ENCODE measurements at regions not wholly inside any gene's neighbourhood (a gene's known extent, or its start where the extent isn't known, plus 50 kb on each side); places are given as distances from the start of the nearest gene placed in this dataset.
A peak's percentile ranks its signal among the peaks of the same experiment; 100 is the strongest.

DNA sequence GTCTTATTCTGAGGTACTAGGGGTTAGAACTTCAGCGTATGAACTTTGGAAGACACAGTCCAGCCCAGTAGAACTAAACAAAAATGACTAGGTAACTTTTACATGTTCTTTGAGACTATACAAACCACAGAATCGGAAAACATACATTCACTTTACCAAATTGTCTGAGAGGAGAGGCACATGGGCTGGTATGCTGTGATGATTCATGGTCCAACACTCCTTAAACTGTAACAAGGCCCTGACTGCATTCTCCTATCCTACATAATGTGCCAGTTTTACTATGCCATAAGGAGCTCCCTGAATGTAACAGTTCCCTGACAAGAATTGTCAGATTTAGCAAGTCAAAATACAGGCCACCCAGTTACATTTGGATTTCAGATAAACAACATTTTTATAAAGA, 640.0 kb downstream of the RAB28 start:
- DNase-seq = no peak

DNA sequence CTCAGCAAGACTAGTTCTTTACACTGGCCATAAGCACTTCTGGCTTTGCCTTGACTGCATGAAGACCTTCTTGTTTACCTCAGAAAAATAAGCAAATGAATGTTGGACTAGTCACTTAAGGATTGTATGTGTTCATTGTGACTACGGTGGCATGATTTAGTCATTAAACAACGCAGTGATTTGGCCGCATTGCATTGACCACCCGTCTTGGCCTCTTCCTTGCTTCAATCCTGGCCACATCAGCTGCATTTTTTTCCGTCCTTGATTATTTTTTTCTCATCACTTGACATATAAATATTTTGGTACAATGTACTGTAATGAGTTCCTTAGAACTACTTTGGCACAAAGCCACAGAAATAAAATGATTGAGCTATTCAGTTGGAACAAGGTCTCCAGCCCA, 656.2 kb downstream of the RAB28 start:
- no peak for DNase-seq

DNA sequence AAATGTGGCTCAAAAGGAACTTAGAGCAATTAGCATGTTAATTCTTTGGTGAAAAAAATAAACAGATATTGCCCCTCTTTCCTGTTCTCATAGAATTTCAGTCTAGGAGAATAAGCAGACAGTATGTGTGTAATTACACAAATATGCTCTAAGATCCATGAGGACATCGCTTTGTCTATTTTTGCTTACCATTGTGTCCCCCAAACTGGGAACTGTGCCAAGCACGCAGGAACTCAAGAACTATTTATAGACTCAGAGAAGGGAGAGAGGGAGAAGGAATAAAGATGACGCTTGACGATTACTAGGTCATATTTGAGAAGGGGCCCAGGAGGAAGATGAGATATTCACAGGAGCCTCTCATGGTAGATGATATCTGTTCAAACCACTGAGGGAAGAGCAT, 692.6 kb downstream of the RAB28 start:
- DNase-seq = no peak

DNA sequence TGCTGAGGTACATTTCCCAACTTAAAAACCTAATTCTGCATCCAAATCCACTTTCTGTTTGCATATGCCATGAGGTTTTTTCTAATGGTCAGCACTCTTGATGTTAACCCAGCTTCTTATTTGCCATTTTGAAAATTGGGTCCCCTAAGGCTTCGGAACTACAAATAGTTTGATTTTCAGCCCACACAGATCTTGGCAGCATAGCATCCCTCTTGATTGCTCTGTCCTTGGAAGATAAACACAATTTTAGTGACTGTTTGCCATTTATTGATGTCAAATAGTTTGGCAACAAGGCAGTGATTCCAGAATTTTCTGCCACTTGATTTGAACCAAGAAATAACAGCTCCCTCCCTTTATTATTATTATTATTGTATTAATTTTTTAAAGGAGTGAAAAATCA, 696.9 kb downstream of the RAB28 start:
- DNase-seq = no peak

DNA sequence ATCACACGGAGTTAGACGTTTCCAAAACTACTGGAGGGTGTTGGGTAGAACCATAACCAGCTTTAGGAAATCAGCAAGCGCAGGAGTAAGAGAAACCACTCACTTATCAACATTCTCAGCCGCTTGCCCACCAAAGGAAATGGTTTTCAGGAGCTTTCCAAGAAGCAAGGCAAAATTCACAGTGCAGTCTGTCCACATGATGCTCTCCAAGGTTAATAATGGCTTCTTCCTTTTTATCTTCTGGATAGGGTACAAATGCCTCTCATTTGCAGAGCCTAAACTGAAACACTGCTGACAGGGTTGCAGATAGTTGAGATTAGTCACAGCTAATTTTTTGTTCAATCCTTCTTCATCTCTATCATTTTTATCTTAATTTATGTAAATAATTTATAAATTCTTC, 705.4 kb downstream of the RAB28 start:
- DNase-seq = no peak

DNA sequence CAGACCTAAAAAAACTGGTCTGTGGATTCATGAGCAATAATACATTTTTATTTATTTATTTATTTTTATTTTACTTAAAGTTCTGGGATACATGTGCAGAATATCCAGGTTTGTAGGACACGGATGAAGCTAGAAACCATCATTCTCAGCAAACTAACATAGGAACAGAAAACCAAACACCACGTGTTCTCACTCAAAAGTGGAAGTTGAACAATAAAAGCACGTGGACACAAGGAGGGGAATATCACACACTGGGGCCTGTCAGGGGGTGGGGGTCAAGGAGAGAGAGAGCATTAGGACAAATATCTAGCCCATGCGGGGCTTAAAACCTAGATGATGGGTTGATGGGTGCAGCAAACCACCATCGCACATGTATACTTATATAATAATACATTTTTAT, 705.9 kb downstream of the RAB28 start:
- no peak for DNase-seq

DNA sequence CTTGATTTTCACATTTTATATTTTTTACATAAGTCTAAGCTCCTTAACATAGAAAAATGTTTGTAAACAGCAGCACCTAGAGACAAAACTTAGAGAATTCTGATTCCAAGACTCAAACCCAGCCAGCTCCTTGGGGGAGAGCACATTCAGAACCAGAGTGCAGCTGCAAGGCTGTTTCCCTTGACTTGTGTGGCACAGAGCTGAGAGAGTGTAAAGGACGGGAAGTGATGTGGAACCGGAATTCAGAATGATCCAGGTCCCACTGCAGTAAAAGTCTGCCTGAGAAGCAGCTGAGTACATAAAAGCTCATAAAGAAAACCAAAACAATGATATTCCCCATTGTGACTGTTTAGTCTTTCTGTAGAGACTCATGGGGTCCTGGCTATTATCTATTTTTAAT, 713.8 kb downstream of the RAB28 start:
- DNase-seq = no peak

DNA sequence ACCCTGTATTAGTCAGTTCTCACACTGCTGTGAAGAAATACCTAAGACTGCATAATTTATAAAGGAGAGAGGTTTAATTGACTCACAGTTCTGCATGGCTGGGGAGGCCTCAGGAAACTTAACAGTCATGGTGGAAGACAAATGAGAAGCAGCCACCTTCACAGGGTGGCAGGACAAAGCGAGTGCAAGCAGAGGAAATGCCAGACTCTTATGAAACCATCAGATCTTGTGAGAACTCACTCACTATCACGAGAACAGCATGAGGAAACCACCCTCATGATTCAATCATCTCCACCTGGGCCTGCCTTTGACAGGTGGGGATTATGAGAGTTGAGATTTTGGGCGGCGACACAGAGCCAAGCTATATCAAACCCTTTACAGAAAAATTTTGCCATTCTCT, 722.4 kb downstream of the RAB28 start:
- no peak for DNase-seq

DNA sequence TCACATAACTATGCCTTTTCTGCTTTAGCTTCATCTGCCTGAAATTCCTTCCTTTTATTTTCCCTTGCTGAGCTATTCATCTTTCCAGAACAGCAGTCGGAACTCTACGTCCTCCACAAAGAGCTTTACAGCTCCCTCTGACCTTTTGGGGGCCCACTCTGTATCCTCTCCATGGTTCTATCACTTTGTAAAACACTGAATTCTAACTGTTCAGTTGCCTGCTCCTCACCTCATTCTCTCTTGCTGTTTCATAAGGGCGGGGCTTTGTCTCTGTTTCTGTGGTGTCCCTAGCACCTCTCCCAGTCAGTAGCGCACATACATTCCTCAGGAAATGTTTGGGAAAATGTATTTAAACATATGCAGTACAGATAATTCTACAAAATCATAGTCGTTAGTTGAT, 737.0 kb downstream of the RAB28 start:
- DNase-seq = no peak

DNA sequence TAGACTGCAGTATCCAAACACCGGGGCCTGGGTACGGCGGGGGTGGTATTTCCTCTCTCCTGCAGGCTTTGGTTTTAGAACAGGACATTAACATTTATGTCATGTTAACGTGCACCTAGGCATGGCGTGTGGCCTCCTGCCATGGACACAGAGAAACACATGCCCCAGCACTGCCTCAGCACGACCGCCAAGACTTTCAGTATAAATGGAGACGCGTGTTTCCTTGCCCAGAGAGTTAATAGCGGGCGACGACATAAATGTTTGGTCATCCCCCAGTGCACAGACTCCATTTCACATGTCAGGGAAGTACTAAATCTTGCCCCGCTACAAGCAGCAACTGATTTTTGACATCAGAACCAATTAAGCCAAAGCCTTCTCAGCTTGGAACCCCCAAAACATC, 737.9 kb downstream of the RAB28 start:
- no peak for DNase-seq

DNA sequence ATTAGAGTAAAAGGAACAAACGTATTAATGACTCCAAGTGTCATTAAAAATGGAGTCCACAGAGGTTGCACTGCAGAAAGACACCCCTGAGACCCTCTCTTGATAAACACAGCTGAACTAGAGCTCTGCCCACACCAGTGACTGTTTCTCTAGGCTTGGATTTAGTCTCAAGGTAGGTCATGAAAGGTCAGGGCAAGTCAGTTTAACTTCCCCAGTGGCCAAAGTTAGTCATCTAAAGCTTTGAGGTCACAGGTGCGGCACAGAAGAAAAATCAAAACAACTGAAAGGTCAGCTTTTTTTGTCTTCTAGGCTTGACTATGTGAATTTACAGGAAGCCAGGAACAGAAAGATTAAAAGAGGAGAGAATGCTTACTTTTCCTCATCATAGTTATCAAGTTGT, 749.6 kb downstream of the RAB28 start:
- no peak for DNase-seq

DNA sequence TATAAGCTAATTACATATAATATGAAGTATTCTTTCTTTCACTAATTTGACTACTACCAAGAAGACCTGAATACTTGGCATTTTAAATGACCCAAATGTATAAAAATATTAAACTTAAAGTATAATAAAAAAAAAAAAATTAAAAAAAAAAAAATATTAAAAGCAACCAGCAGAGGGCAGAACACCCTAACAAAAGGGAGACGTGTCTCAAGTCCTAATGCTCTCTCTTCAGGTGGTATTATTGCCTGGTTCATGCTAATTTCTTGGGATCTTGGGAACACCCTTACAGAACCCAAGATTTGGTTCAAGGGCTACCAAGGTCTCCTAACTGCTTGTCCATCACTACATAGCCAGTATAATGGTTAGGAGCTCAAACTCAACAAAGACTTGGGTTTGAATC, 754.8 kb downstream of the RAB28 start:
- DNase-seq = peak; percentile 49

DNA sequence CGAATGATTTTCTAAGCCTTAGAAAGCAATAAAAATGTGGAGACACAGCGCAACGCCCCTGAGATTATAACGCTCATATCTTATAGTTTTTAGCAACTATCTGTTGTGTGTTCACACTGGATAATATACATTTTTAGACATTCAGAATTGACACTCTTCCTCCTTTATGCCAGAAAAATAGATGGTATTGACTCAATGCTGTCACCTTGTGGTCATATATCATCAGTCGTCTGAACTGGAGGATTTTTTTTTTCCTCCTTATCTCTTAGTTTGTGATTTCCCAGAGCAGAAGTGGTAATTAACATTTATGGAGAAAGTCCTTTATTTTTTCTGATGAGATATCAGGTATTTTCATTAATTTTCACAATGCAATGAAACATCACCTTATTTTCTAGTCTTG, 759.6 kb downstream of the RAB28 start:
- DNase-seq = peak; percentile 62

DNA sequence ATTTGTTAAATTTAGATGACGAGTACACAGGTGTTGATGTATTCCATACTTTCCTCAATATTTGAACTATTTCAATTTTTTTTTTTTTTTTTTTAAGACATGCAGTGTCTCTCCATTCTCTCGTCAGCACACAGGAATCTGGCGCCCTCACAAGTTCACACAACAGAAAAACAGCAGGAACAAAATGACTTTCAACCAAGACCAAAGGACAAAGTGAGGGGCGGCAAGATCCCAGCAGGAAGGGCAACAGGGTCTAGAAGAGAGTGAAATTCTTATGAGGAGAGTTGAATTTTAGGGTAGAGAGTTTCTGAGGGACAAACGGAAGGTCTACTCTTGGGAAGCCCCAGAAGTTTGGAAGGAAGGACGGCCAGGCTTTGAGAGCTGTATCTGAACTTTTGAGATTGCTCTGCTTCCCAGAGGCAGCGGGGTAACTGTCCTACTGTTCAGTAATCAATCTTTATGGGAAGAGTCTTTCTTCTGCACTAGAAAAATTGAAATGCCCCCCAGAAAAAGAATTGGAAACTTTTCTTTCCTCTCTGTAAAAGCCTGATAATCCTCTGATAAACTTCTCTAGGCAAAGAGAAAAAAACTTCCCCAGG, 760.2 kb downstream of the RAB28 start:
- DNase-seq = no peak

DNA sequence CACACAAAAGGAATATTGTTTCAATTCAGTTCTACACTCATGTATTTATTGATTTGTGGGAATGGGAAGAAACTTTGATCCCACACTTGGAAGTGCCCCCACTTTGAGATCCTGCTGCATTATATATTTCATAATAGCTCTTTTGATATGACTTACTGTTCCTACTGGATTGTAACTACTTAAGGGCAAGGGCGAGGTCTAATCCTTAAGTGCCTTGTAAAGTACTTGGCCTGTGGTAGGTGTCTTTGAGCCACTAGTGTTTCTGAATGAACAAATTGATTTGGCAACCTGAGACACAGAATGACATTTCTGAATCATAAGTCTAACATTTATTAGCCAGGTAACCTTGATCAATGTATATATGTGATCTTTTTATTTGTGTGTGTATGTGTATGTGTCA, 767.2 kb downstream of the RAB28 start:
- no peak for DNase-seq

DNA sequence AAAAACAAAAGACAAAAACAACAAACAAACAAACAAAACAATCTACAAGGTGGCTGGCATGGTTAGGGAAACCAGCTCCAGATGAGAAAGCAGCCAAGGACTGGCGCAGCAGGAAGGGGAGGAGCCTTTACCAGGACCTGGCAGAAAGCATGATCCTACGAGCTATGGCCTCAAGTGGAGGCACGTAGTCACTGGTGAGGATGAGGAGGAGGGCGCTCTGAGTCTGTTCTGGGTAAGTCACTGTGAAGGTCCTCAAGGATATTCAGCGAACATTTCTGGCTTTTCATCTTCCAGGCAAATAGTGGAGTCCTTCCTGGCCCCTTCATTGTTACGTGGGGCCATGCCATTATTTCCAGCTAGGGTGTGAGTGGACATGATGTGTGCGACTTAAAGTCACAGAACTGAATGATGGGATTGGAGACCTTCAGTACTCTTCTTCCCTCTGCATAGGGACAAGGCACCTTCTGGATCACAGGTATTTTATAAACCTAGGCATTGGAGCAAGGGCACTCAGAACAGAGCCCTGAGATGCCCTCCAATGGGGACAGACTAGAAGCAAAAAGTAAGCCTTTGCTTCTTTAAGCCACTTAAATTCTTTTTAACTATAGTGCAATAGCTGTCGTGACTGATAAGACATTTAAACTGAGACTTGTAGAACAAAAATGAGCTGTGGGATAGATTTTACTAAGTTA, 771.3 kb downstream of the RAB28 start:
- DNase-seq = no peak

DNA sequence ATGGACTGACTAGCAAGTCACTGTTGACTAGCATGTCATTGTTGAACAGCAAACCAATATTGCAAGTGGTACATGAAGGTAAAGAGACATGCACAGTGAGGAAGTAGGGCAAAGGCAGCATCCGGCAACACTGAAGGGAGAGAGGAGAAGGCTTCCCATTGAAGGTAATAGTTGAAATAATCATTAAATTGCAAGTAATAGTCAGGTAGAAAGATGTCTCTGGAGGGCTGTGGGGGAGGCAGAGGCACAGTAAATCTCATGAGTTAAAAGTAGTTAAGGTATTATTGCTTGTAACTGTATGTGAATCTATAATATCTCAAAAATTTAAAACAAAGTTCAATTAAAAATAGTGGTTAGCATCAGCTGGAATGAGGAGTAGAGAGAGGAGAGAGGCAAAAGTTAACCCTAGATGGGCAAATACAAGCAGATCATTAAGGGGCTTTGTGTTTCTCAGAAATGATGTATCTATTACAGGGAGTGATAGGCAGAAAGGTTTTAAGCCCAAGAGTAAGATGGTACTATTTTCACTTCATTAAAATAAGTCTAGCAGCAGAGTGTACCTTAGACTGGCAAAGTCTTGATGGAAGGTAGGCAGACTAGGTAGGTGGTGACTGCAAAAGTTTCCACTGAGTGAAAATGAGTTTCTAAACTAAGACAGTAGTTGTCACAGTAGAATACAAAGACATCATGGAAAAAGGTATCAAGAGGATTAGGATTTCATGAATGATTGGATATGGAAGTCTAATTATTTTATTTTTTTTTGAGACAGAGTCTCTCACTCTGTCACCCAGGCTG, 776.6 kb downstream of the RAB28 start:
- no peak for DNase-seq

DNA sequence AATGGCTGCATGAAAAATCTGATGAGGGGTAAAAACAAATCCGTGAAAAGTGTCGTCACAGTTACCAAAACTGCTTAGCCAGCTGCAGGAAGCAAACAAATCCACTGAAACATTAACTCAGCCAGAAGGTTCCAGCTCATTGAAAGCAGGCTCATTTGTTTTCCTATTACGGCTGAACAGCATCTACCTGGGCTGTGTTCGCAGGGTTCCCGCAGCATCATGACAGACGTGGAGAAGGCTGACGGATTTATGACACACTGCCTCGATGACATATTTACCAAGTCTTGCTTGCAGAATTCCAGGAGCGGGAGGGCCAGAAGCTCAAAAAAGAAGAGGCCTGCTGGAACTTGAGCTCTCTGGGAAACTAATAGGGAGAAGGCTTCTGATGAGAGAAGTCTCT, 781.1 kb downstream of the RAB28 start:
- DNase-seq = no peak

DNA sequence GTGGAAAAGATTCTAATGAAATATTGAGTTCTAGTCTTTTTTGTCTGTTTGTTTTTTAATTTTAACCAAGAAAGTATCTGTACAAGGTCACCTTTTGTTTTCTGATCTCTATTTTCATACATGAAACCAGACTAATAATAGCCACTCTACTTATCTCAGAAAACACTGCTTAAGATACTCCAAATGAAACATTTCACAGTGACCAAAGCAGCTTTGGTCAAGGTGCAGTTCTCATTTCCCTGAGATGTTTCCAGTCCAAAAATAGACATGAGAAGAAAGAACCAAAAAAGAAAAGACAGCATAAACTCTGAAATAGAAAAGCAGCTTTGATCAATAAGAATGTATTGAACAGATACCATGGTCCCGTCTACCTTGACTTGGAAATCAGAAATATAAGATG, 782.8 kb downstream of the RAB28 start:
- DNase-seq = no peak

DNA sequence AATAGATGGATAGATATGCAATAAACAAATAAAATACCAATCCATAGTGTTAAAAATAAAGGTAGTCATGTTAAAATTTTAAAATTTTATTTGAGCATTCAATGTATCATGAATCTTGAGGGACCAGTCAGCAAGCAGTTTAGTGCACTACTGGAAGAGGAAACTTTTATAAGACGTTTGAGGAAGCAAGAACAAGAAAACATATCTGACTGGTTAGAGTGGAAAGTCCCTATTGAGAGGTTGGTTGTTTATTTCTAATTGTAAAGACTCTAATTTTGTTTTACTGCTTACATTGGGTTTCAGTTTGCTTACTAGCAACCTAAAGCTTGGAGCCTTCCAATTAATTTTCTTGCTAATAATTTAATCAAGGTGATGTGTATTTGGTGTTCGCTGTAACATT, 786.2 kb downstream of the RAB28 start:
- no peak for DNase-seq

DNA sequence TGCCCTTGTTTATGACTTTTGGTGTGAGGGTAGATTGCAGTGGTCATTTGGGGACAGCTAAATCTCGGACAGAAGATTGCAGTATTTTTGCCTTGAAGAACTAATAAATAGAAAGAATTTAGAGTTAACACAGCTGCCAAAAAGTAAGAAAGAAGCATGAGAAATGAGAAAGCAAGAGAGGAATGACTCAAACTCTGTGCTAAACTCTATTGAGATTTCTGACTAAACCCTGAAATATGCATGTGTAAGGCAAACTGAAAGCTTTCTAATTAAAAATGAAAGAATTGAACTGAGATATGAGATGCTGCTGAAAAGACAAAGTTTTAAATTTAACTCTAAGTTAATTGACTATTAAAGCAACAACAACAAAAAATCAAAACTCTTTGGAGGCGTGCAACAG, 791.3 kb downstream of the RAB28 start:
- no peak for DNase-seq

DNA sequence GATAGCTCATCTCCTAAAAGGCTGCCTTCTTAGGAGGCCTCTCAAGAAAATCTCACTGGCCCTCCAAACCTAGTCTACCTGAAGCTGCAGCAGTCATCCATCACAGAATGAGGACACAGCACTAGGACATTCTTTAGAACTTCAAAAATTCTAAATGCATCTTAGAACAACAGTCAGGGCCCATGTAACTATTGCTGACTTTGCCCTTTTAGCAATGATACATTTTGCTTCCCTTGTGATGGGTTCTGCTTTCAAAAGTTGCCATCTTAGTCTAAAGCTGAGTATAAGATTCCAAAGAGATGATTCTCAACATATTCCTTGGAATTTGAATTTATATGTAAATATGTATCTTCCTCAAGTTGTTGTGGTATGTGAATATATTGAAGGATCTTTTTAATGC, 793.0 kb downstream of the RAB28 start:
- no peak for DNase-seq

DNA sequence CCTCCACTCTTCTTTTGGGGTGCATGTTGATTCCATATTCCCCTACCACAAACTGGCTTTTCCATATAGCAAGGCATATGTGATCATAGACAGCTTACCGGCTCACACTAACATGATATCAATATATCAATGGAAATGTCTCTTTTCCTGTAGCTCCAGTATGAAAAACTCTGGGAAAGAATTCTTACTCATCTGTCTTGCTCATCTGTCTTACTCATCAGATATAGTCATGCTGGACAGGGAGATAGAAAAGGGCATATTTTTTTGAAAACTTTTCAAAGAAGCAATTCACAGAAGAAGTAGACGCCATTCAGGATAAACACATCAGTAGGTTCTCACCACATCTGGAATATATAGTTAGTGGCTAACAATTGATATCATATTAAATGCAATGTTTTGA, 794.7 kb downstream of the RAB28 start:
- DNase-seq = no peak

DNA sequence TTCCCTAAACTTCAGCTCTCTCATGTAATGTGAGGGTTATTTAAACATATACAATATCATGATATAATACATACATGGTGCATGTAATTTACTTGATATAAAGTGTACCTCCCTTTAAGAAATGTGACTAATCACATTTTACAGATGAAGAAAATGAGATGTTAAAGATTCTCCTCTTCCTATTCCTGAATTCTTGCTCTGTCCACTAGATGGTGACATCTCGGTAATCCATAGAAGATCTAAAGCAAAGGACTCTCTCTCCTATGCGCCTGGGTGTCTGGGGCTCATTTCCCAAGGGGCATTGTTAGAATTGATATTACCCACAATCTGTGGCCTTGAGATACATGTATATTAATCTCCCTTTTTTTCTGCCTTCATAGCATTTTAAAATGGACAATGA, 804.9 kb downstream of the RAB28 start:
- peak; percentile 1 for DNase-seq

DNA sequence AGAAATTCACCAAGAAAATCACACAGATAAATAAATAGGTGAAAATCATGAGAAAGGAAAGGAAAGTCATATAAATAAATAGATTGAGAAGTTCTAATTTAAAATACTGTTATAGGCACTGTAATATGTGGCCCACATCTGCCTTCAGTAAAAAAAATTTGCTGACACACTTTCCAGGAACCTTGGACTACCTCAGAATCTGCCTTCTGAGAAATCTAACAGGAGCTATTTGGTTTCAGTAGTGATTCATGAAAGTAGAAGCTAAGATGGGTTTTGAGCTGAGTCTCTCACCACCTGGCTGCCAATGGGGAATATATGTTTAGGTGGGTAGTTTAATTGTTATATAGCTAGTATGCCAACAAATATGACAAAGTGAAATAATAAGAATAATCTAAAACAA, 810.0 kb downstream of the RAB28 start:
- no peak for DNase-seq

Measured in hematopoietic multipotent progenitor cell treated with erythropoietin and hydrocortisone succinate and interleukin-3 and kit ligand, for 6 days (in vitro differentiated cells).